Neural cell (in vitro differentiated cells): ENCODE measurements at regions not wholly inside any gene's neighbourhood (a gene's known extent, or its start where the extent isn't known, plus 50 kb on each side); places are given as distances from the start of the nearest gene placed in this dataset.

Experiments
- EZH2 ChIP-seq: fragments of 200-600, 300-800 bp; shearing (Covaris generic), sonication (generic); IDR thresholded peaks from 2 replicates; pipeline ENCODE4 v1.6.1; 2014; ENCODE audit warnings: antibody characterized with exemption, low read length, borderline replicate concordance, mild to moderate bottlenecking; ENCODE audit not compliant: insufficient read depth, poor library complexity, severe bottlenecking
- MXI1 ChIP-seq: fragments of 450-650 bp; conservative IDR thresholded peaks from 2 replicates; pipeline ENCODE4 v1.6.1; 2014; ENCODE audit warnings: antibody characterized with exemption, mild to moderate bottlenecking; ENCODE audit not compliant: poor library complexity, severe bottlenecking
- RAD21 ChIP-seq: fragments of 450-650 bp; conservative IDR thresholded peaks from 2 replicates; pipeline ENCODE4 v1.6.1; 2014; ENCODE audit warnings: antibody characterized with exemption, mild to moderate bottlenecking, moderate library complexity
- TF ChIP-seq, protein P1 (sequence below): fragments of 450-650 bp; IDR thresholded peaks from 2 replicates; pipeline ENCODE4 v1.5.1; 2014; ENCODE audit warnings: antibody characterized with exemption, mild to moderate bottlenecking, moderate library complexity; ENCODE audit not compliant: poor library complexity, severe bottlenecking

DNA sequence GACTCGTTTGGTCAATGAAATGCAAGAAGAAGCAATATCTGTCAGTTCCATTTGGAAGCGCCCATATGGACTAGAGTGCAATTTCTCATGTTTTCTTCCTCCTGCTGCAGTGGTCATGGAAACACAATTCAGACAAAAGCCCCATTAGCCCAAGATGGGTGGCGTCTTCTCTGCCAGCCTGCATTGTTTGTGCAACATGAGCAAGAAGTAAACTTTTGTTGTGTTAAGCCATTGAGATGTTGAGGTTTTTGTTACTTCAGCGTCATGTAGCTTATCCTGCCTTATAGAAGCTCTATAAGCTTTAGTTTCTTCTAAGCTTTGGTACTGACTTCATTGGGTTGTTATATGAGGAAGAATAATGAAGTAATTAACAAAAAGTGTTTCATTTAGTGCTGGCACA lies 137.4 kb downstream of the NPIPB5 start:
- no peak for TF ChIP-seq EZH2
- TF ChIP-seq, protein P1, sequence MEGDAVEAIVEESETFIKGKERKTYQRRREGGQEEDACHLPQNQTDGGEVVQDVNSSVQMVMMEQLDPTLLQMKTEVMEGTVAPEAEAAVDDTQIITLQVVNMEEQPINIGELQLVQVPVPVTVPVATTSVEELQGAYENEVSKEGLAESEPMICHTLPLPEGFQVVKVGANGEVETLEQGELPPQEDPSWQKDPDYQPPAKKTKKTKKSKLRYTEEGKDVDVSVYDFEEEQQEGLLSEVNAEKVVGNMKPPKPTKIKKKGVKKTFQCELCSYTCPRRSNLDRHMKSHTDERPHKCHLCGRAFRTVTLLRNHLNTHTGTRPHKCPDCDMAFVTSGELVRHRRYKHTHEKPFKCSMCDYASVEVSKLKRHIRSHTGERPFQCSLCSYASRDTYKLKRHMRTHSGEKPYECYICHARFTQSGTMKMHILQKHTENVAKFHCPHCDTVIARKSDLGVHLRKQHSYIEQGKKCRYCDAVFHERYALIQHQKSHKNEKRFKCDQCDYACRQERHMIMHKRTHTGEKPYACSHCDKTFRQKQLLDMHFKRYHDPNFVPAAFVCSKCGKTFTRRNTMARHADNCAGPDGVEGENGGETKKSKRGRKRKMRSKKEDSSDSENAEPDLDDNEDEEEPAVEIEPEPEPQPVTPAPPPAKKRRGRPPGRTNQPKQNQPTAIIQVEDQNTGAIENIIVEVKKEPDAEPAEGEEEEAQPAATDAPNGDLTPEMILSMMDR, result no peak
- TF ChIP-seq MXI1, result no peak
- no peak for TF ChIP-seq RAD21
